Neural cell (in vitro differentiated cells): ENCODE measurements at regions not wholly inside any gene's neighbourhood (a gene's known extent, or its start where the extent isn't known, plus 50 kb on each side); places are given as distances from the start of the nearest gene placed in this dataset.

Experiments used
- CTCF ChIP-seq: fragments of 450-650 bp; IDR thresholded peaks from 2 replicates; pipeline ENCODE4 v1.5.1; 2014; ENCODE audit warnings: antibody characterized with exemption, mild to moderate bottlenecking, moderate library complexity; ENCODE audit not compliant: poor library complexity, severe bottlenecking
- EP300 ChIP-seq: fragments of 450-650 bp; conservative IDR thresholded peaks from 2 replicates; pipeline ENCODE4 v1.6.1; 2014; ENCODE audit warnings: antibody characterized with exemption, mild to moderate bottlenecking, moderate library complexity; ENCODE audit not compliant: poor library complexity, severe bottlenecking
- EZH2 ChIP-seq: fragments of 200-600, 300-800 bp; shearing (Covaris generic), sonication (generic); IDR thresholded peaks from 2 replicates; pipeline ENCODE4 v1.6.1; 2014; ENCODE audit warnings: antibody characterized with exemption, low read length, borderline replicate concordance, mild to moderate bottlenecking; ENCODE audit not compliant: insufficient read depth, poor library complexity, severe bottlenecking
- RAD21 ChIP-seq: fragments of 450-650 bp; conservative IDR thresholded peaks from 2 replicates; pipeline ENCODE4 v1.6.1; 2014; ENCODE audit warnings: antibody characterized with exemption, mild to moderate bottlenecking, moderate library complexity
- SMC3 ChIP-seq: fragments of 450-650 bp; conservative IDR thresholded peaks from 2 replicates; pipeline ENCODE4 v1.6.1; 2014; ENCODE audit warnings: antibody characterized with exemption, mild to moderate bottlenecking, moderate library complexity; ENCODE audit not compliant: poor library complexity

- TF ChIP-seq EP300 = no peak
- TF ChIP-seq CTCF = no peak
- TF ChIP-seq RAD21 = no peak
- no peak for TF ChIP-seq SMC3
- no peak for TF ChIP-seq EZH2
These were observed 635.1 kb upstream of the DDX18 start for GRCh38 chr2:117179405-117179804.
